WTC11 (cell line): ENCODE measurements at regions not wholly inside any gene's neighbourhood (a gene's known extent, or its start where the extent isn't known, plus 50 kb on each side); places are given as distances from the start of the nearest gene placed in this dataset.

Experiments used
- ATAC-seq: fragments of 200-7000 bp; cut with Tn5 transposase; 2 replicates; pipeline ENCODE4 v1.10.0; 2021; ENCODE audit warnings: mild to moderate bottlenecking, moderate library complexity
- CTCF ChIA-PET: fragments of 300-600 bp; sonication (Branson Sonifier 250); formaldehyde crosslinking; loops from one replicate; lab custom pipeline; 2021; ENCODE audit warnings: antibody characterized with exemption; lab: Charles Lee
- POLR2A ChIA-PET: fragments of 350-600 bp; sonication (Branson Sonifier 250); formaldehyde crosslinking; loops from one replicate; lab custom pipeline; 2021; ENCODE audit warnings: antibody characterized with exemption; lab: Charles Lee
- DNase-seq: peaks from one replicate; pipeline ENCODE4 v3.0.0; 2021; ENCODE audit warnings: low spot score
- H3K27ac Mint-ChIP-seq: 2 replicates; pipeline ENCODE4 v1.8.0; 2021; ENCODE audit warnings: mixed read lengths
- H3K27me3 Mint-ChIP-seq: 2 replicates; pipeline ENCODE4 v1.8.0; 2021; ENCODE audit warnings: low read depth, mild to moderate bottlenecking, moderate library complexity, mixed read lengths
- H3K36me3 Mint-ChIP-seq: 2 replicates; pipeline ENCODE4 v1.8.0; 2021; ENCODE audit warnings: mixed read lengths
- H3K4me1 Mint-ChIP-seq: 2 replicates; pipeline ENCODE4 v1.8.0; 2022; ENCODE audit warnings: mixed read lengths
- H3K4me3 Mint-ChIP-seq: 2 replicates; pipeline ENCODE4 v1.8.0; 2021; ENCODE audit warnings: mild to moderate bottlenecking, moderate library complexity, mixed read lengths
- H3K9me3 Mint-ChIP-seq: 2 replicates; pipeline ENCODE4 v1.8.0; 2021; ENCODE audit warnings: mixed read lengths
- AFF4 ChIP-seq: sonication (generic); formaldehyde crosslinking; IDR thresholded peaks from 2 replicates; pipeline ENCODE4 v1.8.1; 2023; ENCODE audit warnings: mild to moderate bottlenecking, missing genetic modification reagents, borderline replicate concordance
- ELF4 ChIP-seq: sonication (generic); formaldehyde crosslinking; IDR thresholded peaks from 2 replicates; pipeline ENCODE4 v1.8.1; 2022; ENCODE audit warnings: low read depth, mild to moderate bottlenecking, moderate library complexity, missing genetic modification reagents
- ERG ChIP-seq: fragments of 250-450 bp; sonication (Bioruptor Pico); IDR thresholded peaks from 2 replicates; pipeline ENCODE4 v1.8.0; 2021; ENCODE audit warnings: mild to moderate bottlenecking
- FOXK1 ChIP-seq: sonication (generic); formaldehyde crosslinking; IDR thresholded peaks from 2 replicates; pipeline ENCODE4 v1.8.0; 2022; ENCODE audit warnings: mild to moderate bottlenecking, moderate library complexity, missing genetic modification reagents
- FOXP1 ChIP-seq: sonication (generic); formaldehyde crosslinking; IDR thresholded peaks from 2 replicates; pipeline ENCODE4 v1.8.0; 2022; ENCODE audit warnings: missing genetic modification reagents, mild to moderate bottlenecking, moderate library complexity, borderline replicate concordance
- MXD4 ChIP-seq: fragments of 250-450 bp; sonication (Bioruptor Pico); IDR thresholded peaks from 2 replicates; pipeline ENCODE4 v1.8.0; 2021; ENCODE audit warnings: mild to moderate bottlenecking, moderate library complexity, borderline replicate concordance
- MYBL2 ChIP-seq: sonication (generic); formaldehyde crosslinking; IDR thresholded peaks from 2 replicates; pipeline ENCODE4 v1.8.1; 2023; ENCODE audit warnings: mild to moderate bottlenecking, moderate library complexity, missing genetic modification reagents
- PRDM15 ChIP-seq: sonication (generic); formaldehyde crosslinking; IDR thresholded peaks from 2 replicates; pipeline ENCODE4 v1.8.0; 2022; ENCODE audit warnings: missing genetic modification reagents
- PREB ChIP-seq: sonication (generic); formaldehyde crosslinking; IDR thresholded peaks from 2 replicates; pipeline ENCODE4 v1.8.1; 2022; ENCODE audit warnings: mild to moderate bottlenecking, missing genetic modification reagents, moderate library complexity, borderline replicate concordance
- PRRX2 ChIP-seq: fragments of 250-450 bp; sonication (Bioruptor Pico); IDR thresholded peaks from 2 replicates; pipeline ENCODE4 v1.8.0; 2021; ENCODE audit warnings: mild to moderate bottlenecking
- TCF7 ChIP-seq: sonication (generic); formaldehyde crosslinking; IDR thresholded peaks from 2 replicates; pipeline ENCODE4 v1.8.0; 2022; ENCODE audit warnings: mild to moderate bottlenecking, low read depth, missing genetic modification reagents, moderate library complexity
- ZNF121 ChIP-seq: sonication (generic); formaldehyde crosslinking; IDR thresholded peaks from 2 replicates; pipeline ENCODE4 v1.8.0; 2023; ENCODE audit warnings: missing genetic modification reagents
- ZNF138 ChIP-seq: sonication (generic); formaldehyde crosslinking; conservative IDR thresholded peaks from 2 replicates; pipeline ENCODE4 v1.8.1; 2022; ENCODE audit warnings: mild to moderate bottlenecking, moderate library complexity, missing genetic modification reagents
- ZNF396 ChIP-seq: fragments of 250-450 bp; sonication (Bioruptor Pico); IDR thresholded peaks from 2 replicates; pipeline ENCODE4 v1.8.0; 2021; ENCODE audit warnings: mild to moderate bottlenecking, moderate library complexity, borderline replicate concordance
- ZNF532 ChIP-seq: fragments of 250-450 bp; sonication (Bioruptor Pico); IDR thresholded peaks from 2 replicates; pipeline ENCODE4 v1.9.0; 2021; ENCODE audit warnings: mild to moderate bottlenecking, borderline replicate concordance

GRCh38 chr22:47299863-47300697 is 537.6 kb downstream of the TBC1D22A start (continued):
- TF ChIP-seq AFF4 (CRISPR knock-in tag) (no peak), ELF4 (no peak), PRDM15 (no peak), TCF7 (CRISPR knock-in tag) (no peak)

GRCh38 chr22:47299211-47299862 is 536.9 kb downstream of the TBC1D22A start:
- Mint-ChIP-seq H3K4me3 (no peak overlapping the region), H3K27ac (no peak overlapping the region), H3K27me3 (peaks cover 3% of the 10 kb centered on the region; the same call in 1 of the 2 replicates), H3K4me1 (no peaks in the 10 kb centered on the region)
- POLR2A ChIA-PET = no interaction called here
- CTCF ChIA-PET = no interaction called here
- no peak for ATAC-seq
- TF ChIP-seq FOXK1 (no peak), PRRX2 (CRISPR knock-in tag) (no peak), ZNF532 (no peak), MXD4 (CRISPR knock-in tag) (no peak), FOXP1 (CRISPR knock-in tag) (no peak), ERG (CRISPR knock-in tag) (no peak), ZNF138 (CRISPR knock-in tag) (no peak), PRDM15 (no peak), ZNF121 (CRISPR knock-in tag) (no peak), PREB (no peak), ZNF396 (CRISPR knock-in tag) (no peak), MYBL2 (no peak)
- TF ChIP-seq, all 79 proteins: peak for 0
- Mint-ChIP-seq H3K9me3 (peaks cover 3% of the 10 kb centered on the region), H3K36me3 (no peaks in the 10 kb centered on the region)
- DNase-seq = no peak
